Caco-2 (cell line): ENCODE measurements at regions not wholly inside any gene's neighbourhood (a gene's known extent, or its start where the extent isn't known, plus 50 kb on each side); places are given as distances from the start of the nearest gene placed in this dataset.

Source experiments
- BruUV-seq: library from RNA; stranded (reverse); fragments of 400-500 nt; replicated peaks from 2 replicates; lab custom pipeline; 2021; lab: Mats Ljungman, UMichigan
- CTCF ChIA-PET: fragments of 300-600 bp; sonication (Branson Sonifier 250); formaldehyde crosslinking; loops from one replicate; lab custom pipeline; 2022; ENCODE audit warnings: antibody characterized with exemption; lab: Charles Lee
- POLR2A ChIA-PET: fragments of 300-600 bp; sonication (Branson Sonifier 250); formaldehyde crosslinking; loops from one replicate; lab custom pipeline; 2022; ENCODE audit warnings: antibody characterized with exemption; lab: Charles Lee
- DNase-seq, 2 experiments: peaks; one replicate each; pipeline versions ENCODE4 v3.0.0 to v3.0.0-alpha.2; 2020 to 2022
- H3K27me3 ChIP-seq: replicated peaks from 2 replicates; pipeline ENCODE4 v1.6.0; 2011; ENCODE audit warnings: low read length; ENCODE audit not compliant: control insufficient read depth, insufficient read depth
- H3K36me3 ChIP-seq: 2 replicates; pipeline ENCODE4 v1.5.1; 2011; ENCODE audit warnings: low read length; ENCODE audit not compliant: control insufficient read depth, insufficient read depth
- H3K4me1 ChIP-seq: fragments of 250-450 bp; sonication (Bioruptor Pico); 2 replicates; pipeline ENCODE4 v1.5.1; 2020; ENCODE audit warnings: mild to moderate bottlenecking
- H3K4me3 ChIP-seq: 2 replicates; pipeline ENCODE4 v1.5.1; 2011; ENCODE audit warnings: low read depth, mild to moderate bottlenecking, control low read depth, low read length
- H3K9me3 ChIP-seq: fragments of 250-450 bp; sonication (Bioruptor Pico); 2 replicates; pipeline ENCODE4 v1.5.1; 2020; ENCODE audit warnings: mild to moderate bottlenecking, moderate library complexity
- H3K27ac Mint-ChIP-seq: one replicate; pipeline ENCODE4 v1.8.0; 2022; ENCODE audit warnings: mixed read lengths; ENCODE audit not compliant: unreplicated experiment
- H3K27me3 Mint-ChIP-seq: one replicate; pipeline ENCODE4 v1.8.0; 2022; ENCODE audit warnings: mixed read lengths; ENCODE audit not compliant: insufficient read depth, unreplicated experiment
- H3K36me3 Mint-ChIP-seq: one replicate; pipeline ENCODE4 v1.8.0; 2022; ENCODE audit warnings: mild to moderate bottlenecking, mixed read lengths; ENCODE audit not compliant: insufficient read depth, unreplicated experiment
- H3K4me1 Mint-ChIP-seq: one replicate; pipeline ENCODE4 v1.8.0; 2022; ENCODE audit warnings: low read depth, mixed read lengths; ENCODE audit not compliant: unreplicated experiment
- H3K4me3 Mint-ChIP-seq: one replicate; pipeline ENCODE4 v1.8.0; 2022; ENCODE audit warnings: mild to moderate bottlenecking, moderate library complexity, mixed read lengths; ENCODE audit not compliant: unreplicated experiment
- H3K9me3 Mint-ChIP-seq: one replicate; pipeline ENCODE4 v1.8.0; 2022; ENCODE audit warnings: mixed read lengths; ENCODE audit not compliant: unreplicated experiment
- CTCF ChIP-seq, 2 experiments: fragments of 200-600 bp in 1 of 2; IDR thresholded peaks; 1 replicate in 1 of 2; 2 replicates in 1 of 2; pipeline versions ENCODE4 v1.5.1 to v1.8.0; 2011 to 2022; ENCODE audit warnings: antibody characterized with exemption in 1 of 2, control low read depth in 1 of 2, inconsistent platforms in 1 of 2, low read depth in 1 of 2, low read length in 1 of 2, mild to moderate bottlenecking in 1 of 2, moderate library complexity in 1 of 2; ENCODE audit not compliant: insufficient read depth in 1 of 2, severe bottlenecking in 1 of 2, unreplicated experiment in 1 of 2
- intact Hi-C: fragments of 100-400 bp; cut with micrococcal nuclease; formaldehyde crosslinking; loops from one replicate; pipeline ENCODE4 v1.10.0; 2022; ENCODE audit not compliant: unreplicated experiment

- Histone ChIP-seq H3K27me3 (no peaks in the 10 kb centered on the region), H3K9me3 (no peaks in the 10 kb centered on the region), H3K4me3 (no peak overlapping the region), H3K4me1 (no peaks in the 10 kb centered on the region), H3K36me3 (no peaks in the 10 kb centered on the region)
- H3K27me3 Mint-ChIP-seq: no peaks in the 10 kb centered on the region
- H3K27ac Mint-ChIP-seq: no peak overlapping the region
- no TSS peak for BruUV-seq
- peaks cover 6% of the 10 kb centered on the region for H3K36me3 Mint-ChIP-seq
- no peak for TF ChIP-seq CTCF (IDR thresholded peaks at IDR 0.05; ENCODE audit: insufficient read depth in 1 of 2, low read depth in 1 of 2, low read length in 1 of 2, severe bottlenecking in 1 of 2, unreplicated experiment in 1 of 2)
- intact Hi-C loops: no loop called here
- no peak overlapping the region for H3K4me3 Mint-ChIP-seq
- peaks cover 13% of the 10 kb centered on the region for H3K9me3 Mint-ChIP-seq
- ChIA-PET CTCF (no interaction called here), POLR2A (no interaction called here)
- H3K4me1 Mint-ChIP-seq: peaks cover 14% of the 10 kb centered on the region
- DNase-seq: no peak
Observed at GRCh38 chr12:69112616-69113015, 126.8 kb upstream of the CPSF6 start.

- Mint-ChIP-seq H3K27ac (no peak overlapping the region), H3K36me3 (no peaks in the 10 kb centered on the region), H3K27me3 (no peaks in the 10 kb centered on the region), H3K4me3 (no peak overlapping the region), H3K4me1 (peaks cover under 1% of the 10 kb centered on the region), H3K9me3 (peaks cover 3% of the 10 kb centered on the region)
- no peak for TF ChIP-seq CTCF (IDR thresholded peaks at IDR 0.05; ENCODE audit: insufficient read depth in 1 of 2, low read depth in 1 of 2, low read length in 1 of 2, severe bottlenecking in 1 of 2, unreplicated experiment in 1 of 2)
- intact Hi-C loops: no loop called here
- ChIA-PET CTCF (no interaction called here), POLR2A (no interaction called here)
- Histone ChIP-seq H3K9me3 (no peaks in the 10 kb centered on the region), H3K4me3 (no peak overlapping the region), H3K27me3 (no peaks in the 10 kb centered on the region), H3K36me3 (no peaks in the 10 kb centered on the region), H3K4me1 (no peaks in the 10 kb centered on the region)
- DNase-seq: no peak
- no TSS peak for BruUV-seq
Observed at GRCh38 chr12:69115099-69115498, 124.3 kb upstream of the CPSF6 start.

- H3K4me1 Mint-ChIP-seq: no peaks in the 10 kb centered on the region
- no peak overlapping the region for H3K4me3 ChIP-seq
- no peaks in the 10 kb centered on the region for H3K36me3 ChIP-seq
- no peaks in the 10 kb centered on the region for H3K27me3 ChIP-seq
- no peaks in the 10 kb centered on the region for H3K9me3 Mint-ChIP-seq
- ChIA-PET CTCF (no interaction called here), POLR2A (no interaction called here)
- H3K4me1 ChIP-seq: no peaks in the 10 kb centered on the region
- no peak for DNase-seq
- no TSS peak for BruUV-seq
- intact Hi-C loops: no loop called here
- no peak for TF ChIP-seq CTCF (IDR thresholded peaks at IDR 0.05; ENCODE audit: insufficient read depth in 1 of 2, low read depth in 1 of 2, low read length in 1 of 2, severe bottlenecking in 1 of 2, unreplicated experiment in 1 of 2)
- H3K27me3 Mint-ChIP-seq: no peaks in the 10 kb centered on the region
- no peaks in the 10 kb centered on the region for H3K36me3 Mint-ChIP-seq
- no peaks in the 10 kb centered on the region for H3K9me3 ChIP-seq
- no peak overlapping the region for H3K4me3 Mint-ChIP-seq
- H3K27ac Mint-ChIP-seq: no peak overlapping the region
Observed at GRCh38 chr12:69115951-69116350, 123.4 kb upstream of the CPSF6 start.
